A673 (cell line): ENCODE measurements at regions not wholly inside any gene's neighbourhood (a gene's known extent, or its start where the extent isn't known, plus 50 kb on each side); places are given as distances from the start of the nearest gene placed in this dataset.

Experiments used
- BruUV-seq: library from RNA; stranded (reverse); fragments of 400-500 nt; replicated peaks from 2 replicates; lab custom pipeline; 2021; lab: Mats Ljungman, UMichigan
- CTCF ChIA-PET: fragments of 300-600 bp; sonication (Branson Sonifier 250); formaldehyde crosslinking; loops from one replicate; lab custom pipeline; 2022; ENCODE audit warnings: antibody characterized with exemption; lab: Charles Lee
- POLR2A ChIA-PET: fragments of 300-600 bp; sonication (Branson Sonifier 250); formaldehyde crosslinking; loops from one replicate; lab custom pipeline; 2022; ENCODE audit warnings: antibody characterized with exemption; ENCODE audit not compliant: low non-redundant PET; lab: Charles Lee
- DNase-seq: peaks from one replicate; pipeline ENCODE4 v3.0.0-alpha.2; 2015; ENCODE audit warnings: low spot score
- H3K27ac ChIP-seq: fragments of 200-600 bp; sonication (generic); 2 replicates; pipeline ENCODE4 v1.5.1; 2016; ENCODE audit warnings: mixed run types, low read depth, mild to moderate bottlenecking, mixed read lengths, antibody characterized with exemption, low read length; ENCODE audit not compliant: poor library complexity, severe bottlenecking
- H3K27me3 ChIP-seq: fragments of 200-600 bp; sonication (generic); replicated peaks from 2 replicates; pipeline ENCODE4 v1.6.1; 2017; ENCODE audit warnings: mixed run types, low read depth, mild to moderate bottlenecking, mixed read lengths, antibody characterized with exemption, low read length; ENCODE audit not compliant: insufficient read depth, poor library complexity
- H3K36me3 ChIP-seq: fragments of 200-600 bp; sonication (generic); 2 replicates; pipeline ENCODE4 v1.6.1; 2016; ENCODE audit warnings: mixed run types, mild to moderate bottlenecking, mixed read lengths, antibody characterized with exemption, low read length; ENCODE audit not compliant: insufficient read depth, poor library complexity, severe bottlenecking
- H3K4me1 ChIP-seq: fragments of 200-600 bp; sonication (generic); 2 replicates; pipeline ENCODE4 v1.6.1; 2017; ENCODE audit warnings: mixed run types, mild to moderate bottlenecking, mixed read lengths, antibody characterized with exemption, low read length; ENCODE audit not compliant: insufficient read depth, poor library complexity, severe bottlenecking
- H3K4me3 ChIP-seq: fragments of 200-600 bp; sonication (generic); 2 replicates; pipeline ENCODE4 v1.5.1; 2016; ENCODE audit warnings: low read depth, mixed run types, mild to moderate bottlenecking, mixed read lengths, low read length; ENCODE audit not compliant: poor library complexity, severe bottlenecking
- H3K9me3 ChIP-seq: fragments of 200-600 bp; sonication (generic); 2 replicates; pipeline ENCODE4 v1.6.1; 2016; ENCODE audit warnings: mixed run types, low read depth, mild to moderate bottlenecking, mixed read lengths, antibody characterized with exemption, low read length; ENCODE audit not compliant: poor library complexity, severe bottlenecking
- EZH2 ChIP-seq: fragments of 200-600 bp; sonication (generic); IDR thresholded peaks from 2 replicates; pipeline ENCODE4 v1.6.1; 2017; ENCODE audit warnings: borderline replicate concordance, low read depth, mild to moderate bottlenecking, mixed read lengths, antibody characterized with exemption, low read length; ENCODE audit not compliant: poor library complexity, severe bottlenecking
- intact Hi-C: fragments of 100-400 bp; cut with micrococcal nuclease; formaldehyde crosslinking; loops from one replicate; pipeline ENCODE4 v1.10.0; 2022; ENCODE audit not compliant: unreplicated experiment
- TF ChIP-seq, protein P1 (sequence below): fragments of 300-800, 200-600 bp; sonication (generic); conservative IDR thresholded peaks from 2 replicates; pipeline ENCODE4 v1.5.1; 2017; ENCODE audit warnings: low read depth, mild to moderate bottlenecking, antibody characterized with exemption, low read length, moderate library complexity, mixed read lengths

DNA sequence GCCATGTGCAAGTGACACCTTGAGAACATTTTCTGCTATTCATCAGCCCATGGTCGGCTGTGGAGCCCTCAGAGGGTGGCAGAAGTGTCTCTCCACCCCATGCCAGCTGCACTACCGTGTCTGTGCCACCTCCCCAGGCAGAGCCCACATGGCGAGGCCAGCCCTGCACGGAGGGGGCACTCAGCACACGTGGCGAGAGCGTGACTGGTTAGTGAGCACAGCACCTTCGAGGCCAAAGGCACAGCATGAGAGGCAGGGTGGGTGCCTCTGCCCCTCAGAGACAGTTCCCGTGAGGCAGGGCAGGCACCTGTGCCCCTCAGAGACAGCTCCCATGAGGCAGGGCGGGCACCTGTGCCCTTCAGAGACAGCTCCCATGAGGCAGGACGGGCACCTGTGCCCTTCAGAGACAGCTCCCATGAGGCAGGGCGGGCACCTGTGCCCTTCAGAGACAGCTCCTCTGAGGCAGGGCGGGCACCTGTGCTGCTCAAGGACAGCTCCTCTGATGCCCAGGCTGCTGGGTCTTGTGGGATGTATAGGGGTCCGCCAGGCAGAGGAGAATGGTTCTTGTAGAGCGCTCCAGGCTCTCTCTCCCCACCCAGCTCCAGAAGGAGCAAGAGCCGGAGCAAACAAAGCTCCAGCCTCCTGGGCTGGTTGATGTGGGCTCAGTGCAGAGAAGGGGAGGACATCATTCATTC, 179.8 kb upstream of the PPP1R26 start:
- no peak for TF ChIP-seq EZH2
- TF ChIP-seq, protein P1, sequence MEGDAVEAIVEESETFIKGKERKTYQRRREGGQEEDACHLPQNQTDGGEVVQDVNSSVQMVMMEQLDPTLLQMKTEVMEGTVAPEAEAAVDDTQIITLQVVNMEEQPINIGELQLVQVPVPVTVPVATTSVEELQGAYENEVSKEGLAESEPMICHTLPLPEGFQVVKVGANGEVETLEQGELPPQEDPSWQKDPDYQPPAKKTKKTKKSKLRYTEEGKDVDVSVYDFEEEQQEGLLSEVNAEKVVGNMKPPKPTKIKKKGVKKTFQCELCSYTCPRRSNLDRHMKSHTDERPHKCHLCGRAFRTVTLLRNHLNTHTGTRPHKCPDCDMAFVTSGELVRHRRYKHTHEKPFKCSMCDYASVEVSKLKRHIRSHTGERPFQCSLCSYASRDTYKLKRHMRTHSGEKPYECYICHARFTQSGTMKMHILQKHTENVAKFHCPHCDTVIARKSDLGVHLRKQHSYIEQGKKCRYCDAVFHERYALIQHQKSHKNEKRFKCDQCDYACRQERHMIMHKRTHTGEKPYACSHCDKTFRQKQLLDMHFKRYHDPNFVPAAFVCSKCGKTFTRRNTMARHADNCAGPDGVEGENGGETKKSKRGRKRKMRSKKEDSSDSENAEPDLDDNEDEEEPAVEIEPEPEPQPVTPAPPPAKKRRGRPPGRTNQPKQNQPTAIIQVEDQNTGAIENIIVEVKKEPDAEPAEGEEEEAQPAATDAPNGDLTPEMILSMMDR: no peak
- Histone ChIP-seq H3K36me3 (no peaks in the 10 kb centered on the region), H3K4me3 (no peak overlapping the region), H3K9me3 (no peaks in the 10 kb centered on the region), H3K27ac (no peak overlapping the region), H3K4me1 (peaks cover 4% of the 10 kb centered on the region), H3K27me3 (no peaks in the 10 kb centered on the region)
- ChIA-PET CTCF (no interaction called here), POLR2A (no interaction called here)
- intact Hi-C loops: no loop called here
- no peak for DNase-seq
- no TSS peak for BruUV-seq

DNA sequence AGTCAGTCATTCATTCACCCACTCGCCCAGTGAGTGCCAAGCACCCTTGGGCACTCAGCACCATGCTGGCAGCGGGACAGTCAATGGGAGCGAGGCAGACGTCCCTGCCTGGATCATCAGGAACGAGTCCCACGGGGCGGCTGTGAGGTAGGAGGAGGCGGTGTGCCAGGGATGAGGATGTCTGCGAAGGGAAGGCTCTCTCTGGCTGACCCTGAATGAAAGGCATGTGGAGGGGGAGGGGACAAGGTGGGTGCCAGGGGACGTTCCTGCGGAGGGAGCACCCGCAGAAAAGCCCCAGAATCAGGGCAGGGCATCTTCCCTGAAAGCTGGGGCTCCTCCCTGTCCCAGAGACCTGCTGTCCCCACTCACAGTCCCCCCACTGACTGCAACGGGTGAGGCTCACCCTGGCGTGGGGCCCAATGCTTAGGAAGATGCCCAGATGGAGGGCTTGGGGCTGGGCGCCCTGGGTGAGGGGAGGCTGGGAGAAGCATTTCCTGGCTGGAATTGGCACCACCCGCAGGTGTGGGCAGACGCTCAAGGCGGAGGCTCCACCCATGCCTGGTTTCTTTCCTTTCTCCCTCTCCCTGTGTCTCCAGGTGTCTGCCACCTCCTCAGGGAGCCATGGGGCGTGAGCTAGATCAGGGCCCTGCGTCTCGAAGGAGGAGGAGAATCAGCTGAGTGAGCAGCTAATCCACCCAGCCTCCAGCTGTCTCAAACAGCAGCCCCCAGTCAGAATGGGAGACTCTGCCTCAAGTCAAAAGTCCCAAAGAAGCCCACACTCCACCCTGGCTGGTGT, 179.0 kb upstream of the PPP1R26 start:
- BruUV-seq: no TSS peak
- H3K4me3 ChIP-seq: no peak overlapping the region
- CTCF ChIA-PET: no interaction called here
- intact Hi-C loops: no loop called here
- DNase-seq: no peak
- no peaks in the 10 kb centered on the region for H3K9me3 ChIP-seq
- H3K27me3 ChIP-seq: no peaks in the 10 kb centered on the region
- TF ChIP-seq, protein P1: no peak
- no peak for TF ChIP-seq EZH2
- H3K36me3 ChIP-seq: no peaks in the 10 kb centered on the region
- peaks cover 4% of the 10 kb centered on the region for H3K4me1 ChIP-seq
- H3K27ac ChIP-seq: no peak overlapping the region
- POLR2A ChIA-PET: no interaction called here

DNA sequence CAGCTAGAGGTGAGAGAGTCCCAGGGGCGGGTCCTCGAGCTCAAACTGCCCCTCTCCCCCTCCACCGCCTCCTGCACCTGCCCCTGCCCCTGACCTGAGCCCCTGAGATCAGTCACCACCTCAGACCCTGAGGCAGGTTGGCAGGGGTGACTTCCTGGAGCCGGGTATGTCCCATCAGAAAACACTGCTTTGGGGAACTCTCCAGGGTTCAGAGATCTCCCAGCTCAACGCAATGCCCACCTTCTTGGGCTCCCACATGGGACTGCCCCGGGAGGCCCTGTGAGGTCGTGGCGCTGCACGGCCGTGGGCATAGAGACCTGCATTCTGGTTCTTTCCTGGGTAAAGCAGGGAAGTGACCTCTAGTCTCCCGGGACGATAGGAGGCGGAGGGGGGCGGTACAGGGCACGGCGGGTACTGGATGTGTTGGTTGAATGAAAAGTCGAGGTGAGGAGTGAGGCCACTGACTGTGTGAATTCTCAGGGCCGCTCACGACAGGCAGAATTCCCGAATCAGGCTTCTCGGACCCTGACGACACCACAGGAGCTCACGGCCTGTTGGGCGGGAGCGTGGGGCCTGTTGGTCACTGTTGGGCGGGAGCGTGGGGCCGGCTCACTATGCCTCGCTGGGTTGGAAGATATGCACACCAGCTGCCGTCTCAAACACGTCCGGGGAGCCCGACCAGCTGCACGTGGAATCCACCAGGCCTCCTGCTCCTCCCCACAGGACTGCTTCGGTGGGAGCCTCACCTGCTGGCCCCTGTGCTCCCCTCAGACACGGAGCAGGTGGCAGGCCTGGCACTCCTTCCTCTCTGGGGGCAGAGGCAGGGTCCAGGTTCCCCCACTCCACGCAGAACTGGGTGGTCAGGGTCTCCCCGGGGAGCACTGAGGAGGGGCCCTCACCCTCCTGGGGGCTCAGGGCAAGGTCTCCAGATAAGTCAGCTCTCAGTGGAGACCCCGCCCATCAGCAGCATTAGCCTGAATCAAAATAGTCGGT, 178.0 kb upstream of the PPP1R26 start:
- POLR2A ChIA-PET: no interaction called here
- DNase-seq: no peak
- Histone ChIP-seq H3K27ac (no peak overlapping the region), H3K9me3 (no peaks in the 10 kb centered on the region), H3K27me3 (no peaks in the 10 kb centered on the region), H3K36me3 (no peaks in the 10 kb centered on the region), H3K4me3 (no peak overlapping the region), H3K4me1 (peaks cover 4% of the 10 kb centered on the region)
- CTCF ChIA-PET: no interaction called here
- TF ChIP-seq, protein P1: no peak
- TF ChIP-seq EZH2: no peak
- BruUV-seq: no TSS peak
- intact Hi-C loops: no loop called here
